Omental fat pad (tissue), 3 donors: ENCODE measurements at regions not wholly inside any gene's neighbourhood (a gene's known extent, or its start where the extent isn't known, plus 50 kb on each side); places are given as distances from the start of the nearest gene placed in this dataset.

Source experiments
- ATAC-seq: fragments of 150-250 bp; one replicate; pipeline ENCODE4 v1.9.1; 2016; ENCODE audit warnings: mild to moderate bottlenecking, moderate library complexity; ENCODE audit not compliant: low FRiP score
- DNase-seq: peaks from one replicate; pipeline ENCODE4 v3.0.0-alpha.2; 2019; ENCODE audit warnings: low spot score
- TF ChIP-seq, protein P1 (sequence below), 3 donors: fragments of 450-650 bp; IDR thresholded peaks; one replicate each; pipeline ENCODE4 v1.5.1; 2016 to 2017; ENCODE audit warnings: antibody characterized with exemption in 3 of 3, mild to moderate bottlenecking in 3 of 3, moderate library complexity in 2 of 3

DNA sequence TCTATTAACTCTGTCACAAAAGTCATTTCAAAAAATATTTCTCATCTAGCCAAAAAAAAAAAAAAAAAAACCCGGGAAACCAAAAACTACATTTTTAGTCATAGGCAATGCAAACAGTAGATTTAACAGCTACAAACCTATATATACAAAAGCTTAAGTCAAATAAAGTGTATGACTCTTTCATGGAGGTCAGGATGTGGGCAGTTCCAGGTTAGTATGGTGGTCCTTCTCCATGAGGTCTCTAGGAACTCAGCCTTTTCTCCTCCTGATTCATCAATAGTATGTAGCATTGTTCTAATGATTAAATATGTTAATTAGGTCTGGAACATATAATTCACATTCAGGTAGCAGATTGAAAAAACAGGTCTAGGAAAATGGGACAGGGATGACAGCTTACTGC is 586.5 kb downstream of the SLC16A7 start:
- TF ChIP-seq, protein P1, sequence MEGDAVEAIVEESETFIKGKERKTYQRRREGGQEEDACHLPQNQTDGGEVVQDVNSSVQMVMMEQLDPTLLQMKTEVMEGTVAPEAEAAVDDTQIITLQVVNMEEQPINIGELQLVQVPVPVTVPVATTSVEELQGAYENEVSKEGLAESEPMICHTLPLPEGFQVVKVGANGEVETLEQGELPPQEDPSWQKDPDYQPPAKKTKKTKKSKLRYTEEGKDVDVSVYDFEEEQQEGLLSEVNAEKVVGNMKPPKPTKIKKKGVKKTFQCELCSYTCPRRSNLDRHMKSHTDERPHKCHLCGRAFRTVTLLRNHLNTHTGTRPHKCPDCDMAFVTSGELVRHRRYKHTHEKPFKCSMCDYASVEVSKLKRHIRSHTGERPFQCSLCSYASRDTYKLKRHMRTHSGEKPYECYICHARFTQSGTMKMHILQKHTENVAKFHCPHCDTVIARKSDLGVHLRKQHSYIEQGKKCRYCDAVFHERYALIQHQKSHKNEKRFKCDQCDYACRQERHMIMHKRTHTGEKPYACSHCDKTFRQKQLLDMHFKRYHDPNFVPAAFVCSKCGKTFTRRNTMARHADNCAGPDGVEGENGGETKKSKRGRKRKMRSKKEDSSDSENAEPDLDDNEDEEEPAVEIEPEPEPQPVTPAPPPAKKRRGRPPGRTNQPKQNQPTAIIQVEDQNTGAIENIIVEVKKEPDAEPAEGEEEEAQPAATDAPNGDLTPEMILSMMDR (IDR thresholded peaks at IDR 0.05), result no peak
- ATAC-seq, result no peak

DNA sequence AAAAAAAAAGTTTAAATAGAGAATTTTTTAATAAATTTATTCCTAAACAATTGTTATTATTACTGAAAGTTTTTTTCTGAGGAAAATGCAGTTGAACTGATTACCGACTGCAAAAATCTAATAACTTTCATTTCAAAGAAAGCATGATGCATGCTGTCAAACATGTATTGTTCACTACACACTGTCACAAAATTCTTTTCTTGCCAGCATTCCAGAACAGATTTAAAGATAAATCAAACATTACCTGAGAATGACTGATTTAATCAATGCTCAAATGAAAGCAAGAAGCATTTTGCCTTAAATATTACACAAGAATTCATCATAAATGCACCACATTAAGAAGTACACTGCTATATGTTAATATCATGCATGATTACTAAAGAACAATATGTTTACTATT is 588.3 kb downstream of the SLC16A7 start:
- no peak for DNase-seq
- no peak for ATAC-seq
- TF ChIP-seq, protein P1 (IDR thresholded peaks at IDR 0.05), result no peak

More for the DNA sequence above, 586.5 kb downstream of the SLC16A7 start:
- no peak for DNase-seq

DNA sequence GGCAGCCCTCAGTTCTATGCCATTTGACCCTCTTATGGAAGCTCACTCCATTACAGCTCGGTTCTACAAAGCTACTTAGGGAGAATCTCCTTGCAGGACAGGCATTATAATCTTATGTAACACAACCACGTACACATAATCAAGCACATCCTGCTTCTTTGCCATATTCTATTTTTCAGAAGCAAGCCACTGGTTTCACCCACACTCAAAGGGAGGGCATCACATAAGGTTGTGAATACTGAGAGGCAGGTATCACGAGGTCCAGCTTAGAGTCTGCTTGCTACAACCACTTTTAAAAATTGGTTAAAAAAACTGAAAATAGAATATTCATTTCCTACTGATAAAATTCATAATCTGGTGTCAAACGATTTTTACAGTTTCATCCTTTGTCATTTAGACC is 589.2 kb downstream of the SLC16A7 start:
- no peak for DNase-seq
- TF ChIP-seq, protein P1 (IDR thresholded peaks at IDR 0.05), result no peak
- ATAC-seq, result no peak

DNA sequence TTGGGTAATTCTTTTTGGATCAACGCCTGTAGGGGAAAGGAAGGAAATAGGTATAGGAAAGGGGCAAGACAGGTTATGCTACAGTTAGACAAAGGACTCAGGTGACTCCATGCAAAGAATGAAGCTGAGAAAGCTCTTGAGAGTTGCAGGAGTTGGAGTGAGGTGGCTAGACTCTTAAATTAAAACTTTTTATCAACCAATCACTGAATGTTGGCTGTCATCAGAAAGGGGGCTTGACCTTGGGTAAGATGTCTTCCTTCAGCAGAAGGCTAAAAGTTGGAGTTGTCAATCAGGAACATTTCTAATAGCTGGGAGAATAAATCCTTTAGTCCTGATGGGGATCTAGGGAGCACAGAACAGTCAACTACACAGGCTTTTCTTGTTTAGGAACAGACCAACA is 595.4 kb downstream of the SLC16A7 start:
- TF ChIP-seq, protein P1 (IDR thresholded peaks at IDR 0.05), result no peak
- no peak for DNase-seq
- ATAC-seq, result no peak

DNA sequence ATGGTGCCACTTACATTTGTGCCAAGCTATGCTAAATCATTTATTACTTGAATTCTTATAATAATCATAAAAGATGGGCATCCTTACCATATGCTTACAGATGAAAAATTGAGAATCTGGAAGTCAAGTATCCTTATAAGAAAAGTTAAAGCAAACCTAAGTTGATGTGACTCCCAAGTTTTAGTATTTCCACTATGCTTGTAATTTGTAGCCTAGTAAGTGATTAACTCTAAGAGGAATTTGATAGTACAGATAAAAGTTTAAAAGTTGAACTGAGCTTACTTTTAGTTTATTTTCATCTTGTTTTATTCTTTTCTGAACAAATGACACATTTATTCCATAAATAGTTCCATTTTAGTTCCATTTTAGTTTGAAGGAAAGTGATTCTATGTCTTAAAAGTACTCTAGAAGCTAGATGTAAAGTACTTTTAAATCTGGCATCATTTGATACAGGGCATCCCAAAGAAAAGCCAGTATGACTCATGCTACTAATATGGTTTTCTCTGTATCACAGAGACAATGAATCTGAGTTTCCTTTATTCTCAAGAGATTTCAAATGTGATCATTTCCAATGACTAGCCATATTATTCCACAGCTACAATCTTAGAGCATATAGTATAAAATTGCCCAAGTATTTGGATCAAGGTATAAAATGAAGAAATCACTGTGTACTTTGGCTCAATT is 596.0 kb downstream of the SLC16A7 start:
- DNase-seq (no peak), ATAC-seq (no peak)
- TF ChIP-seq, protein P1 (IDR thresholded peaks at IDR 0.05), result no peak

DNA sequence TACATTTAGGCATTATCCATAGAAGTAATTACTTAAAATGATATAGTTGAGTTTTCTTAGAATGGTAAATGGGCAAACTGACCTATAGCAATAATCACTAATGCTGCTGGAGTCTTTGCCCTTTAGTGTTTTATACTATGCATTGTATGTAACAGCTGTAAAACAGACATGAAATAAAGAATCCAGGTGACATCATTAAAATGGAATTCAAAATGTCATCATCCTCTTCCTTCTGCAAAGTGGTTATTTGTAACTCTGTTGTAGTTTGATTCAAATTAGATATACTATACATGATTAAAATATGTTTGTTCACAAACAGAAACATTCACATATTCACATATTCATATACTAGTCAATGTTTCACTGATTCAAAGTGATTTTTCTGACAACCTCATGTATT is 598.8 kb downstream of the SLC16A7 start:
- DNase-seq (no peak), ATAC-seq (no peak)
- TF ChIP-seq, protein P1 (IDR thresholded peaks at IDR 0.05), result no peak

DNA sequence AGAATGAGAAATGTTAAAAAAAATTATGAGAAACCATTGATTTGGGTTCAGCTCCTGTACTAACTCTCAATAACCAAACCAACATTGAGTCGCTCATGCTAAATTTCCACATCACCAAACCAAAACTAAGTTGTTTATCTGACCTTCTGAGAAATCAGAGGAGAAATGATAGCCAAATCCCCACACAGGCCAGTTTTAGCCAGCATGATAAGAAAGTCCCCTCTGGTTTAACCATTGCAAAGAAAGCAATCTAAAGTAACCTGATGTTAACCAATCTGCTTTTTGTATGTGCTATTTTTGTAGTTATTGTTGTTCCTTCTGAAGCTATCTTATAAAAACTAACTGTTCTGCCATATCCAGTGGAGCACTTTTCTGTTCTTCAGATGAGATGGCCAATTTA is 599.7 kb downstream of the SLC16A7 start:
- TF ChIP-seq, protein P1 (IDR thresholded peaks at IDR 0.05), result no peak

More for the DNA sequence above, 599.7 kb downstream of the SLC16A7 start:
- no peak for ATAC-seq
- no peak for DNase-seq
